ENCODE measurements at regions not wholly inside any gene's neighbourhood (a gene's known extent, or its start where the extent isn't known, plus 50 kb on each side); places are given as distances from the start of the nearest gene placed in this dataset.

- no peak for DNase-seq
Observed at GRCh38 chr3:117631781-117632180, 922.2 kb downstream of the TUSC7 start.

DNA sequence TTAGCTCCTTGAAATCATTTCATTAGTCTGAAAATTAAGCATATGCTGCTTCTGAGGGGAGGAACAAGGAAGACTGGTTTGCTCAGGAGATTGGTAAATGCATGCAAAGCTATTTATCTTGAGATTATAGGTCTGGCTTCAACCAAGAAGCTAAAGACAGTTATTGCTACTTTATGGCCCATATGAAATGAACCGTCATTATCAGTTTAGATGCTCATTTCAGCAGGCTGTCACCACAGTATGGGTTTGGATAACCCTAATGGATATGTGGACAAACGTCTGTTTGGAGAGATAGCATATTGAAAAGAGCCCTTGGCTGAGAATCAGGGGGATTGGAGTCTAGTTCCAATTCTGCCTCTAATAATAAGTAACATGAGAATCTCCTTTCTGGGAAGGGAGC is 922.6 kb downstream of the TUSC7 start:
- no peak for DNase-seq

GRCh38 chr3:117633207-117633606 is 923.6 kb downstream of the TUSC7 start:
- DNase-seq: no peak

- no peak for DNase-seq
Observed at GRCh38 chr3:117637666-117638065, 928.1 kb downstream of the TUSC7 start.

- no peak for DNase-seq
Observed at GRCh38 chr3:117644203-117644602, 934.6 kb downstream of the TUSC7 start.

GRCh38 chr3:117645561-117646242 is 936.1 kb downstream of the TUSC7 start:
- no peak for DNase-seq

DNA sequence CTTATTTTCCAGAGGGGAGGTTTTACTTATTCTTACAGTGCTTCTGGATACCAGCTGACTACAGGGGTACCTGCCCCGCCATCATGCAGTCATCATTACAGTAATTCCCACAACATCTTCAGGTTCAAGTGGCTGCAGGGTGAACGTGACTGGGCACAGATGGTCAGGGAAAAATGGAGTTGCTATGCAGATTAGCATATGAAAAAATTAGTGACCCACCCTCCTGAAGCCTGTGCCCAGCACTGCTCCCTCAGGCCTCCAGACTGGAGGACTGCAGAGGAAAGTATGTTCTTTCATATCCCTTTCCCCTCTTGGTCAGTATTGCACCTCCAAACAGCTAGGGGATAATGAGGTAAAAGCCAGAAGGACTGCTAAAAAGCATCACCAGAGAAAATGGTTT is 937.9 kb downstream of the TUSC7 start:
- no peak for DNase-seq

DNA sequence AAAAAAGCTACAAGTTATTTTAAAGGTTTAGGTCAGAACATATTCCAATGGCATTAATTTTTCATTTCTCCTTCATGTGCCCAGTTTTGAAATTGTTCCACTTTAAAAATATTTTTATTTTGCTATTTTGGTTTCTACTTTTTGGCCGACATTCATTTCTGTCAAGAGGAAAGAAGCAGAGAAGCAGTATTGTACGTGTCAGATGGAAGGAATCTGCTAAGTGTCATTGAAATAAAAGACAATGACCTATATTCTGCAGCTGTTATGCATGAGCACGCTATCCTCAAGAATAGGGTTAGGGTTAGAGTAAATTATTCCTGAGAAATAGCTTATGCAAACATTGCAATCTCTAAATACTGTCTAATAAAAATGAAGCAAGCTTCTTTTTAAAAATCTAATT is 941.7 kb downstream of the TUSC7 start:
- DNase-seq: no peak

GRCh38 chr3:117656391-117656790 is 946.8 kb downstream of the TUSC7 start:
- no peak for DNase-seq

DNA sequence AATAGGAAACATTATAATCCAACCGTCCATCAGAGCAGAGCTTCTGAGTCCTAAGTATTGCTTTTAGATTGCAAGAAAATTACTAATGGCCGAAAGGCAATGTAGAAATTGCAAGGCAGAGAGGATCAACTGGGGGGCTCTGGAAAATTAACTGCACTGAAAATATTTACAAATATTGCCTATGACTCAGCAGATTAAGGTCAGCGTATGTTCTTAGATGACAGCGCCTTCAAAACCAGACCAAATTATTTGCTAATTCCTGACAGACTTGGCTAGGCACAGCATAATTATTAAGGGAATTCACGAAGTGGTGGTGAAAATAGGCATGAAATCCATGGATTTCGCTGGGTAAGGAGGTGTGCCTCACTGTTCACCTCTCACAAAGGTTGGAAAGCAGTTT is 947.7 kb downstream of the TUSC7 start:
- DNase-seq: no peak

GRCh38 chr3:117660941-117661817 is 951.6 kb downstream of the TUSC7 start:
- DNase-seq: no peak

GRCh38 chr3:117661818-117662095 is 952.2 kb downstream of the TUSC7 start:
- no peak for DNase-seq

DNA sequence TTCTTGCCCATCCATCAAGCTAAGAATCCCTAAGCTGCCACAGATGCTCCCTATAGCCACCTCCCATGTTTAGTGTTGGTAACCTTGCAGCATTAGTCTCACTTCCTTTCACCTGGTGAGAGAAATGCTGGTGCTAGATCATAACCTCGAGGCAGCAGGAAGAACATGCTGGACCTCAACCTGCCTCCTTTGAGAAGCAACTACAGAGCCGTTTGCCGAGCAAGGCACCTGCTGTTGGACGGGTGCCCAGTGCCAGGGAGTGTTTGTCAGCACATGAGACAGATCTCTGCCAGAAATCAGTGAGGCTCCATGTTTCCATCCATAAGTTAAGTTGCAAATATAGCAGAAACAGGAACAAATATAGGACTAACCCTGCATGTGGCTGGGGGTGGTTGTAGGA is 955.7 kb downstream of the TUSC7 start:
- no peak for DNase-seq

- DNase-seq: no peak
Observed at GRCh38 chr3:117666325-117666724, 956.7 kb downstream of the TUSC7 start.

- DNase-seq: no peak
Observed at GRCh38 chr3:117666812-117667211, 957.2 kb downstream of the TUSC7 start.

- DNase-seq: no peak
Observed at GRCh38 chr3:117669774-117670173, 960.2 kb downstream of the TUSC7 start.

DNA sequence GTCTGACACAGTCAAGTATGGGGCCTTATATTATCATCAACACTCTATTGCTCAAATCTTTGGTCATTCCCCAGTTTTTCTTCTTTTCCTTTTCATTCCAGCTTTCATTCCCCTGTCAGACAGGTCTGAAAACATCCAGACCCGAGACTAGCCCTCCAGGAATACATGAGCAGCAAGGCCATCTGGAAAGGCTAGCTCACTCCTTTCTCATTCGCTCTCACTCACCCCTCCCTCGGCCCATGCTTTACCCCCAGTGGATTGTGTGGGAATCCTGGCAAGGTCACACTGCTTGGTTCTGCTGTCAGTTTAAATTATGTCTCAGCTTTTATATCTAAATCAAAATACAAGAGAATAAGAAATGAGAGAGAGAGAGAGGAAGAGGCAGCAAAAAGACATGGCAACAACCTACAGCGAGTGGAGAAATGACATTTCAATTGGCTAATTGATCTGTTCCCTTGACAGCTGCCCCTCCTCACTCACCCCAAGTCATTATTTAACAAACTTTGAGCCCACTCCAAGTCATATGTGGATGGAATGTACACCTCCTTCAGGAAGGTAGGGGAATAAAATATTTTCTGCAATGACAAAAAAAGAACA is 962.2 kb downstream of the TUSC7 start:
- DNase-seq: no peak

GRCh38 chr3:117674321-117674720 is 964.7 kb downstream of the TUSC7 start:
- DNase-seq: no peak

GRCh38 chr3:117681619-117682018 is 972.0 kb downstream of the TUSC7 start:
- no peak for DNase-seq

- DNase-seq: no peak
Observed at GRCh38 chr3:117687096-117687495, 977.5 kb downstream of the TUSC7 start.

- no peak for DNase-seq
Observed at GRCh38 chr3:117688583-117688982, 979.0 kb downstream of the TUSC7 start.

DNA sequence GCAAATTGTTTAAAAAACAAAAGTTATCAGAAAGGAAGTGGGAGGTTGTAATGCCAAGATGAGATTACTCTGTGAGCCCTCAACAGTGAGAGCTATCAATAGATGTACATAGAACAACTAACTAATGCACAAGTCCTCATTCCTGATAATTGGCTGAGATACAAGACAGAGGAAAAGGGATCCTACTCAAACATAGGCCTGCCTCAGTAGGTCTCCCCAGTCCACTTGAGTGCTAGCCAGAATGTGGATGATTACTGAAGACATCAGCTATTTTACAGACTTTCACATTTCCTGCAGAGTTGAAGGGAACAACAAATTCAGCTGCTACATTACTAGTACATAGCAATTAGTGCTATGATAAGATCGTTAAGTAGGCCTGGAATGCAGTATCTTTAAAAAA is 981.9 kb downstream of the TUSC7 start:
- DNase-seq: no peak

DNA sequence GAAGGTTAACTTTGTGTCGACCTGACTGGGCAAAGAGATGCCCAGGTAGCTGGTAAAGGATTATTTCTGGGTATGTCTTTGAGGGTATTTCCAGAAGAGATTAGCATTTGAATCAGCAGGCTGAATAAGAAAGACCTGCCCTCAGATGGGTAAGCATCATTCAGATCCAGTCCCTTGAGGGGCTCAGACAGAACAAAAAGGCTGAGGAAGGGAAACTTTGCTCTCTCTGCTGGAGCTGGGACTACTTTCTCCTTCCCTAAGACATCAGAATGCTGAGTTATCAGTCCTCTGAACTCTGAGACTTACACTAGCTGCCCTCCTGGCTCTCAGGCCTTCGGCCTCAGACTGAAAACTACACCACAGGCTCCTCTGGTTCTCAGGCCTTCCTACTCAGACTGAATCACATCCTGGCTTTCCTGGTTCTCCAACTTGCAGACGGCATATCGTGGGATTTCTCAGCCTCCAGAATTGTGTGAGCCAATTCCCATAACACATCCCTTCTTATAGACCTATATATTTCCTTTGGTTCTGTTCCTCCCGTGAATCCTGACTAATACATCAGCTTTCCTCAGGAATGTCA is 982.9 kb downstream of the TUSC7 start:
- DNase-seq: no peak

DNA sequence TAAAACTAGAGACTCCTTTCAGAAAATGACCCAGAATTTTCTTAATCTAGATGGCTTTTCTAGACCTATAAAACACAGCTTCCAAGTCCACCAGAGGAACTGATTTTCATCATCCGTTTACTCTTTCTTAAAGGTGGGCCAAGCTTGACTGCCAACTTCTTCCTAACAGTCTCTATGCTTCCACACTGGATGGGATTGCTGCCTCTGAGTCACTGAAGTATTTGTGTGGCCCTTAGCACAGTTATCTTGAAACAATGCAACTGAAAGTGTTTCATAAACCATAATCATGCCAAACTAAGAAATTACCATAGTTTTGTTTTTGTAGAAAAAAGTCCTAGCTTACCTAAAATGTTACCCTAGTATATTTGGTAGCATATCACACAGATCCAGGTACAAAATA is 985.7 kb downstream of the TUSC7 start:
- DNase-seq: no peak
